ENCODE measurements at regions not wholly inside any gene's neighbourhood (a gene's known extent, or its start where the extent isn't known, plus 50 kb on each side); places are given as distances from the start of the nearest gene placed in this dataset.

DNA sequence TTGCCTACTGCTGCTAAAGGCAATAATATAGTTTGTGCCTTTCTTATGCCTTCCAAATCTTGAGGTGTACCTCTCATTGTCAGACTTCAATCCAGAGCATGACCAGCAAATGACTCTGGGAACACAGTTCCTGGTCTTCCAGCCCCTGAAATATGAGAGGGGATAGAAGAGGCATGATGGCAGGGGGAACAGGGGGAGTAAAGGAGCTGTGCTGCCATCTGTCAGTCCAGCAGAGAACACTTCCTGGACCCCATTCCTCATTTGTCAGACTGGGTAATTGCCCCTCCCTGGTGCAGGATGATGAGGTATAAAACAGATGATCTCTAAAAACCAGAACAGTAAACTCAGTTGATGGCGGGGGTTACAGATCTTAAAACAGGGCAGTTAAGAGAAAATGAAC, 618.7 kb downstream of the DIAPH3 start:
- peaks cover under 1% of the 10 kb centered on the region for H3K9me3 ChIP-seq
- no peaks in the 10 kb centered on the region for H3K27me3 ChIP-seq (replicated peaks; ENCODE audit: insufficient read depth)
- TF ChIP-seq, protein P1, sequence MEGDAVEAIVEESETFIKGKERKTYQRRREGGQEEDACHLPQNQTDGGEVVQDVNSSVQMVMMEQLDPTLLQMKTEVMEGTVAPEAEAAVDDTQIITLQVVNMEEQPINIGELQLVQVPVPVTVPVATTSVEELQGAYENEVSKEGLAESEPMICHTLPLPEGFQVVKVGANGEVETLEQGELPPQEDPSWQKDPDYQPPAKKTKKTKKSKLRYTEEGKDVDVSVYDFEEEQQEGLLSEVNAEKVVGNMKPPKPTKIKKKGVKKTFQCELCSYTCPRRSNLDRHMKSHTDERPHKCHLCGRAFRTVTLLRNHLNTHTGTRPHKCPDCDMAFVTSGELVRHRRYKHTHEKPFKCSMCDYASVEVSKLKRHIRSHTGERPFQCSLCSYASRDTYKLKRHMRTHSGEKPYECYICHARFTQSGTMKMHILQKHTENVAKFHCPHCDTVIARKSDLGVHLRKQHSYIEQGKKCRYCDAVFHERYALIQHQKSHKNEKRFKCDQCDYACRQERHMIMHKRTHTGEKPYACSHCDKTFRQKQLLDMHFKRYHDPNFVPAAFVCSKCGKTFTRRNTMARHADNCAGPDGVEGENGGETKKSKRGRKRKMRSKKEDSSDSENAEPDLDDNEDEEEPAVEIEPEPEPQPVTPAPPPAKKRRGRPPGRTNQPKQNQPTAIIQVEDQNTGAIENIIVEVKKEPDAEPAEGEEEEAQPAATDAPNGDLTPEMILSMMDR (IDR thresholded peaks at IDR 0.05), result no peak
- no peaks in the 10 kb centered on the region for H3K36me3 ChIP-seq
- no peak for ATAC-seq (ENCODE audit: insufficient number of reproducible peaks, low FRiP score, low read depth)
- no peak overlapping the region for H3K27ac ChIP-seq
- no peaks in the 10 kb centered on the region for H3K4me1 ChIP-seq (ENCODE audit: control insufficient read depth in 1 of 2, low read depth in 2 of 2)
- H3K4me3 ChIP-seq, result no peak overlapping the region
- DNase-seq (ENCODE audit: low spot score), result no peak

GRCh38 chr13:59546178-59546577, 617.5 kb downstream of the DIAPH3 start:
- no peak overlapping the region for H3K27ac ChIP-seq
- H3K9me3 ChIP-seq, result peaks cover 6% of the 10 kb centered on the region
- no peaks in the 10 kb centered on the region for H3K27me3 ChIP-seq (replicated peaks; ENCODE audit: insufficient read depth)
- no peaks in the 10 kb centered on the region for H3K36me3 ChIP-seq
- DNase-seq (ENCODE audit: low spot score) (no peak), ATAC-seq (ENCODE audit: insufficient number of reproducible peaks, low FRiP score, low read depth) (no peak)
- TF ChIP-seq, protein P1 (IDR thresholded peaks at IDR 0.05), result no peak
- no peaks in the 10 kb centered on the region for H3K4me1 ChIP-seq (ENCODE audit: control insufficient read depth in 1 of 2, low read depth in 2 of 2)
- H3K4me3 ChIP-seq, result no peak overlapping the region

GRCh38 chr13:59547950-59548349, 615.8 kb downstream of the DIAPH3 start:
- no peak for DNase-seq (ENCODE audit: low spot score)
- H3K9me3 ChIP-seq, result peaks cover 6% of the 10 kb centered on the region
- H3K36me3 ChIP-seq, result no peaks in the 10 kb centered on the region
- no peak overlapping the region for H3K4me3 ChIP-seq
- no peak for ATAC-seq (ENCODE audit: insufficient number of reproducible peaks, low FRiP score, low read depth)
- TF ChIP-seq, protein P1 (IDR thresholded peaks at IDR 0.05), result no peak
- H3K4me1 ChIP-seq (ENCODE audit: control insufficient read depth in 1 of 2, low read depth in 2 of 2), result no peaks in the 10 kb centered on the region
- no peaks in the 10 kb centered on the region for H3K27me3 ChIP-seq (replicated peaks; ENCODE audit: insufficient read depth)
- no peak overlapping the region for H3K27ac ChIP-seq

DNA sequence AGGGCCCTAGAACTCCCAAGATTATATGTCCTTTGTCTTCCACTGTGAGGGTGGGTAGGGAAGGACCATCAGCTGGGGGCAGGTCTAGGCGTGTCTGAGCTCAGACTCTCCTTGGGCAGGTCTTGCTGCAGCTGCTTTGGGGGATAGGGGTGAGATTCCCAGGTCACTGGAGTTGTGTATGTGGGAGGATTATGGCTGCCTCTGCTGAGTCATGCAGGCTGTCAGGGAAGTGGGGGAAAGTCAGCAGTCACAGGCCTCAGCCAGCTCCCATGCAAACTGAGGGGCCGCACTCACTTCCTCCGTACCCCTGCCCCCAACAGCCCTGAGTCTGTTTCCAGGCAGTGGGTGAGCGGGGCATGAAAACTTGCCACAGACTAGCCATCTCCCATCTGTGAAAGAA, 600.8 kb downstream of the DIAPH3 start:
- H3K27me3 ChIP-seq (replicated peaks; ENCODE audit: insufficient read depth), result no peaks in the 10 kb centered on the region
- no peaks in the 10 kb centered on the region for H3K9me3 ChIP-seq
- H3K4me3 ChIP-seq, result no peak overlapping the region
- TF ChIP-seq, protein P1 (IDR thresholded peaks at IDR 0.05), result no peak
- ATAC-seq (ENCODE audit: insufficient number of reproducible peaks, low FRiP score, low read depth) (no peak), DNase-seq (ENCODE audit: low spot score) (no peak)
- no peaks in the 10 kb centered on the region for H3K36me3 ChIP-seq
- H3K27ac ChIP-seq, result no peak overlapping the region
- no peaks in the 10 kb centered on the region for H3K4me1 ChIP-seq (ENCODE audit: control insufficient read depth in 1 of 2, low read depth in 2 of 2)

GRCh38 chr13:59566561-59566960, 597.2 kb downstream of the DIAPH3 start:
- Histone ChIP-seq H3K4me1 (ENCODE audit: control insufficient read depth in 1 of 2, low read depth in 2 of 2) (no peaks in the 10 kb centered on the region), H3K9me3 (no peaks in the 10 kb centered on the region), H3K27ac (no peak overlapping the region), H3K27me3 (replicated peaks; ENCODE audit: insufficient read depth) (no peaks in the 10 kb centered on the region), H3K36me3 (no peaks in the 10 kb centered on the region), H3K4me3 (no peak overlapping the region)
- TF ChIP-seq, protein P1 (IDR thresholded peaks at IDR 0.05), result no peak
- no peak for DNase-seq (ENCODE audit: low spot score)
- ATAC-seq (ENCODE audit: insufficient number of reproducible peaks, low FRiP score, low read depth), result no peak

Data from thoracic aorta (tissue), 2 donors.